ENCODE measurements at regions not wholly inside any gene's neighbourhood (a gene's known extent, or its start where the extent isn't known, plus 50 kb on each side); places are given as distances from the start of the nearest gene placed in this dataset.
A peak's percentile ranks its signal among the peaks of the same experiment; 100 is the strongest.

DNA sequence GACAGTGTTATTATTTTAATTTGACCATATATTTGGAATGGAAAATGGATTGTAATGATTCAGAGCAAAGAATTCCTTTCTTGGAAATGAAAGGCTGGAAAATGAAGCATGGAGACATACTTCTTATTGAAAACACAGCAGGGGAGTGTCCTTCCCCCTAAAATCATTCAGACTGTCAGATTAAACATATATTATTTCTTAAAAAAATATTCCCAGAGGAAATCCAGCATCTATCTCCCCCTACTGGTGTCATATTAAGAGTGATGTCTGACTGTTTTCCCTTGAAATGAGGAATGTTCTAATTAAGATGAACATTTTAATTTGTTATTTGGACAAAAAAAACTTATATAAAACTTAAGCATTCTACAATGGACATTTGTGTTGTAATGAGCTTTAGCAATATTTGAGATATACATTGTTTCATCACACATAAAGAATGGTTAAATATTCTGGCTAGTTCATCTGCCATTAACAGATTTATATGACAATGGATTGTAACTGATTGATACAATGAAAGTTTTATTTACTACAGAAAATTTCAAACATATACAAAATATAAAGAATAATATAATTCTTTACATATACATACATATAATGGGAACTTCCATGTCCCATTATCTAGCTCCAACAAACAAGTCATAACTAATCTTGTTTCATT, 264.6 kb downstream of the SPRY1 start:
- no peak for TF ChIP-seq POLR2A (IDR thresholded peaks at IDR 0.05)
- TF ChIP-seq, protein P1, sequence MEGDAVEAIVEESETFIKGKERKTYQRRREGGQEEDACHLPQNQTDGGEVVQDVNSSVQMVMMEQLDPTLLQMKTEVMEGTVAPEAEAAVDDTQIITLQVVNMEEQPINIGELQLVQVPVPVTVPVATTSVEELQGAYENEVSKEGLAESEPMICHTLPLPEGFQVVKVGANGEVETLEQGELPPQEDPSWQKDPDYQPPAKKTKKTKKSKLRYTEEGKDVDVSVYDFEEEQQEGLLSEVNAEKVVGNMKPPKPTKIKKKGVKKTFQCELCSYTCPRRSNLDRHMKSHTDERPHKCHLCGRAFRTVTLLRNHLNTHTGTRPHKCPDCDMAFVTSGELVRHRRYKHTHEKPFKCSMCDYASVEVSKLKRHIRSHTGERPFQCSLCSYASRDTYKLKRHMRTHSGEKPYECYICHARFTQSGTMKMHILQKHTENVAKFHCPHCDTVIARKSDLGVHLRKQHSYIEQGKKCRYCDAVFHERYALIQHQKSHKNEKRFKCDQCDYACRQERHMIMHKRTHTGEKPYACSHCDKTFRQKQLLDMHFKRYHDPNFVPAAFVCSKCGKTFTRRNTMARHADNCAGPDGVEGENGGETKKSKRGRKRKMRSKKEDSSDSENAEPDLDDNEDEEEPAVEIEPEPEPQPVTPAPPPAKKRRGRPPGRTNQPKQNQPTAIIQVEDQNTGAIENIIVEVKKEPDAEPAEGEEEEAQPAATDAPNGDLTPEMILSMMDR (IDR thresholded peaks at IDR 0.05 in 8 of 11, conservative IDR thresholded peaks at IDR 0.05 in 3 of 11): peak in 8 of 11 experiments; percentile 30 to 59 (median 41)
